GM03348 (cell line): ENCODE measurements at regions not wholly inside any gene's neighbourhood (a gene's known extent, or its start where the extent isn't known, plus 50 kb on each side); places are given as distances from the start of the nearest gene placed in this dataset.
"Not testable (repeated sequence)": the region's sequence is repeated elsewhere in the genome, so short reads cannot be mapped to it uniquely, and the experiment has no call there.

ENCODE experiments used
- DNase-seq: peaks from one replicate; pipeline ENCODE4 v3.0.0; 2012; ENCODE audit warnings: low spot score

GRCh38 chr4:74505355-74505978 is 60.5 kb downstream of the AREG start:
- not testable (repeated sequence) for DNase-seq

- not testable (repeated sequence) for DNase-seq
These were observed 64.4 kb downstream of the AREG start for GRCh38 chr4:74509363-74509762.

- DNase-seq: peak; percentile 24
These were observed 71.4 kb downstream of the AREG start for GRCh38 chr4:74516303-74516702.

- no peak for DNase-seq
These were observed 73.1 kb downstream of the AREG start for GRCh38 chr4:74517996-74518395.

- DNase-seq: no peak
These were observed 77.5 kb downstream of the AREG start for GRCh38 chr4:74522251-74522991.

- DNase-seq: no peak
These were observed 78.2 kb downstream of the AREG start for GRCh38 chr4:74523096-74523495.

- DNase-seq: no peak
These were observed 80.0 kb downstream of the AREG start for GRCh38 chr4:74524985-74525384.

- DNase-seq: no peak
These were observed 82.1 kb downstream of the AREG start for GRCh38 chr4:74527049-74527448.

- DNase-seq: no peak
These were observed 83.2 kb downstream of the AREG start for GRCh38 chr4:74528178-74528577.

GRCh38 chr4:74529284-74530041 is 84.5 kb downstream of the AREG start:
- no peak for DNase-seq

GRCh38 chr4:74531963-74532794 is 87.2 kb downstream of the AREG start:
- peak; percentile 57 for DNase-seq

- DNase-seq: no peak
These were observed 89.2 kb downstream of the AREG start for GRCh38 chr4:74534121-74534520.

GRCh38 chr4:74534936-74535335 is 90.0 kb downstream of the AREG start:
- peak; percentile 4 for DNase-seq

GRCh38 chr4:74535512-74535911 is 90.6 kb downstream of the AREG start:
- no peak for DNase-seq

- no peak for DNase-seq
These were observed 91.6 kb downstream of the AREG start for GRCh38 chr4:74536557-74536956.

GRCh38 chr4:74537459-74537858 is 92.5 kb downstream of the AREG start:
- no peak for DNase-seq

- DNase-seq: no peak
These were observed 94.3 kb downstream of the AREG start for GRCh38 chr4:74539044-74539790.

- DNase-seq: peak; percentile 15
These were observed 95.3 kb downstream of the AREG start for GRCh38 chr4:74540193-74540592.

- no peak for DNase-seq
These were observed 96.7 kb downstream of the AREG start for GRCh38 chr4:74541667-74542066.

GRCh38 chr4:74543231-74543781 is 98.4 kb downstream of the AREG start:
- no peak for DNase-seq

GRCh38 chr4:74543983-74544382 is 99.0 kb downstream of the AREG start:
- peak; percentile 26 for DNase-seq
